H9 (cell line): ENCODE measurements at regions not wholly inside any gene's neighbourhood (a gene's known extent, or its start where the extent isn't known, plus 50 kb on each side); places are given as distances from the start of the nearest gene placed in this dataset.

Experiments used
- DNase-seq: peaks from one replicate; pipeline ENCODE4 v3.0.0-alpha.2; 2017
- H2AFZ ChIP-seq: one replicate; pipeline ENCODE4 v1.6.1; 2013; ENCODE audit warnings: mild to moderate bottlenecking, low read length, control low read depth, moderate library complexity
- H2AK5ac ChIP-seq: 2 replicates; pipeline ENCODE4 v1.6.1; 2013; ENCODE audit warnings: low read length, control low read depth, mixed read lengths; ENCODE audit not compliant: insufficient read length
- H2BK120ac ChIP-seq: one replicate; pipeline ENCODE4 v1.6.1; 2013; ENCODE audit warnings: low read depth, mild to moderate bottlenecking, low read length, control low read depth, inconsistent platforms; ENCODE audit not compliant: poor library complexity, severe bottlenecking
- H2BK12ac ChIP-seq: 2 replicates; pipeline ENCODE4 v1.6.1; 2013; ENCODE audit warnings: low read length, control low read depth, mixed read lengths, low read depth; ENCODE audit not compliant: insufficient read length
- H2BK15ac ChIP-seq: 2 replicates; pipeline ENCODE4 v1.6.1; 2013; ENCODE audit warnings: low read depth, low read length, control low read depth
- H2BK20ac ChIP-seq: one replicate; pipeline ENCODE4 v1.6.1; 2013; ENCODE audit warnings: low read depth, mild to moderate bottlenecking, low read length, control low read depth, inconsistent platforms; ENCODE audit not compliant: poor library complexity, severe bottlenecking
- H2BK5ac ChIP-seq: 2 replicates; pipeline ENCODE4 v1.6.1; 2013; ENCODE audit warnings: low read length, control low read depth, mixed read lengths; ENCODE audit not compliant: insufficient read length
- H3K14ac ChIP-seq: 2 replicates; pipeline ENCODE4 v1.6.1; 2013; ENCODE audit warnings: low read length, control low read depth; ENCODE audit not compliant: insufficient read depth
- H3K18ac ChIP-seq: 2 replicates; pipeline ENCODE4 v1.6.1; 2013; ENCODE audit warnings: low read depth, mild to moderate bottlenecking, mixed read lengths, low read length, control low read depth; ENCODE audit not compliant: insufficient read length
- H3K23ac ChIP-seq: 2 replicates; pipeline ENCODE4 v1.6.1; 2013; ENCODE audit warnings: low read length, control low read depth, mixed read lengths, low read depth; ENCODE audit not compliant: insufficient read length
- H3K23me2 ChIP-seq: 2 replicates; pipeline ENCODE4 v1.6.1; 2013; ENCODE audit warnings: low read depth, mild to moderate bottlenecking, mixed read lengths, low read length, control low read depth; ENCODE audit not compliant: insufficient read length, poor library complexity, severe bottlenecking
- H3K27ac ChIP-seq: 2 replicates; pipeline ENCODE4 v1.5.1; 2013; ENCODE audit warnings: low read length, control low read depth, mixed read lengths, low read depth; ENCODE audit not compliant: insufficient read length
- H3K27me3 ChIP-seq: 2 replicates; pipeline ENCODE4 v1.6.1; 2013; ENCODE audit warnings: low read length, control low read depth, inconsistent platforms; ENCODE audit not compliant: insufficient read depth
- H3K4ac ChIP-seq: 2 replicates; pipeline ENCODE4 v1.6.1; 2013; ENCODE audit warnings: low read depth, mild to moderate bottlenecking, control low read depth, inconsistent platforms, low read length, moderate library complexity
- H3K4me1 ChIP-seq: 2 replicates; pipeline ENCODE4 v1.6.1; 2013; ENCODE audit warnings: low read length, control low read depth, inconsistent platforms; ENCODE audit not compliant: insufficient read depth
- H3K4me2 ChIP-seq: 2 replicates; pipeline ENCODE4 v1.6.1; 2013; ENCODE audit warnings: low read length, control low read depth, mixed read lengths; ENCODE audit not compliant: insufficient read length, insufficient read depth
- H3K56ac ChIP-seq: 2 replicates; pipeline ENCODE4 v1.6.1; 2013; ENCODE audit warnings: low read depth, mild to moderate bottlenecking, mixed read lengths, low read length, control low read depth; ENCODE audit not compliant: insufficient read length
- H3K79me1 ChIP-seq: 2 replicates; pipeline ENCODE4 v1.6.1; 2013; ENCODE audit warnings: low read depth, mild to moderate bottlenecking, moderate library complexity, low read length, control low read depth, inconsistent platforms; ENCODE audit not compliant: insufficient read depth, poor library complexity, severe bottlenecking
- H3K79me2 ChIP-seq: 2 replicates; pipeline ENCODE4 v1.6.1; 2013; ENCODE audit warnings: low read length, control low read depth, inconsistent platforms; ENCODE audit not compliant: insufficient read depth
- H3K9ac ChIP-seq: 2 replicates; pipeline ENCODE4 v1.6.1; 2013; ENCODE audit warnings: low read length, control low read depth, mixed read lengths; ENCODE audit not compliant: insufficient read length; ENCODE audit errors: extremely low read depth
- H3K9me3 ChIP-seq: one replicate; pipeline ENCODE4 v1.6.1; 2013; ENCODE audit warnings: low read depth, low read length, inconsistent platforms; ENCODE audit not compliant: control insufficient read depth
- H3T11ph ChIP-seq: one replicate; pipeline ENCODE4 v1.6.1; 2013; ENCODE audit warnings: mild to moderate bottlenecking, low read length, control low read depth, inconsistent platforms
- H4K20me1 ChIP-seq: one replicate; pipeline ENCODE4 v1.6.1; 2013; ENCODE audit not compliant: control insufficient read depth, insufficient read length, insufficient read depth
- H4K5ac ChIP-seq: 2 replicates; pipeline ENCODE4 v1.6.1; 2013; ENCODE audit warnings: low read depth, mild to moderate bottlenecking, mixed read lengths, low read length, control low read depth; ENCODE audit not compliant: insufficient read length
- H4K8ac ChIP-seq: replicated peaks from 2 replicates; pipeline ENCODE4 v1.6.1; 2013; ENCODE audit warnings: low read length, control low read depth, mixed read lengths, low read depth; ENCODE audit not compliant: insufficient read length
- H4K91ac ChIP-seq: 2 replicates; pipeline ENCODE4 v1.6.1; 2013; ENCODE audit warnings: low read depth, mild to moderate bottlenecking, moderate library complexity, mixed read lengths, low read length, control low read depth; ENCODE audit not compliant: insufficient read length
- H3K27ac Mint-ChIP-seq, 3 experiments: 2 replicates in 2 of 3; 3 replicates in 1 of 3; pipeline ENCODE4 v1.8.0; 2020 to 2021; ENCODE audit warnings: mixed read lengths in 3 of 3, mild to moderate bottlenecking in 1 of 3, moderate library complexity in 1 of 3
- H3K27me3 Mint-ChIP-seq: 2 replicates; pipeline ENCODE4 v1.8.0; 2021; ENCODE audit warnings: low read depth, mild to moderate bottlenecking, moderate library complexity, mixed read lengths
- H3K36me3 Mint-ChIP-seq, 3 experiments: 2 replicates in 2 of 3; 3 replicates in 1 of 3; pipeline ENCODE4 v1.8.0; 2020 to 2021; ENCODE audit warnings: low read depth in 3 of 3, mixed read lengths in 3 of 3; ENCODE audit not compliant: insufficient read depth in 1 of 3
- H3K4me1 Mint-ChIP-seq, 2 experiments: 2 replicates each; pipeline ENCODE4 v1.8.0; 2020; ENCODE audit warnings: mixed read lengths in 2 of 2
- H3K4me3 Mint-ChIP-seq, 2 experiments: 2 replicates in 1 of 2; 3 replicates in 1 of 2; pipeline ENCODE4 v1.8.0; 2020 to 2021; ENCODE audit warnings: mild to moderate bottlenecking in 2 of 2, mixed read lengths in 2 of 2, moderate library complexity in 1 of 2
- H3K9me3 Mint-ChIP-seq, 2 experiments: 2 replicates in 1 of 2; 3 replicates in 1 of 2; pipeline ENCODE4 v1.8.0; 2020; ENCODE audit warnings: mild to moderate bottlenecking in 2 of 2, mixed read lengths in 2 of 2, moderate library complexity in 1 of 2
- WGBS: extraction: QIAGEN DNeasy Blood & Tissue Kit; methylation state at CpG from one replicate; pipeline ENCODE4 v1.1.7; 2013; ENCODE audit warnings: missing lambda C conversion rate, low lambda C conversion rate, mixed read lengths; ENCODE audit not compliant: insufficient read length; ENCODE audit errors: extremely low coverage; 5-methylcytosine and 5-hydroxymethylcytosine counted together
- TF ChIP-seq, protein P1 (sequence below): fragments of 200-600 bp; sonication (generic); conservative IDR thresholded peaks from 3 replicates; pipeline ENCODE4 v1.8.0; 2021; ENCODE audit warnings: antibody characterized with exemption, mild to moderate bottlenecking

DNA sequence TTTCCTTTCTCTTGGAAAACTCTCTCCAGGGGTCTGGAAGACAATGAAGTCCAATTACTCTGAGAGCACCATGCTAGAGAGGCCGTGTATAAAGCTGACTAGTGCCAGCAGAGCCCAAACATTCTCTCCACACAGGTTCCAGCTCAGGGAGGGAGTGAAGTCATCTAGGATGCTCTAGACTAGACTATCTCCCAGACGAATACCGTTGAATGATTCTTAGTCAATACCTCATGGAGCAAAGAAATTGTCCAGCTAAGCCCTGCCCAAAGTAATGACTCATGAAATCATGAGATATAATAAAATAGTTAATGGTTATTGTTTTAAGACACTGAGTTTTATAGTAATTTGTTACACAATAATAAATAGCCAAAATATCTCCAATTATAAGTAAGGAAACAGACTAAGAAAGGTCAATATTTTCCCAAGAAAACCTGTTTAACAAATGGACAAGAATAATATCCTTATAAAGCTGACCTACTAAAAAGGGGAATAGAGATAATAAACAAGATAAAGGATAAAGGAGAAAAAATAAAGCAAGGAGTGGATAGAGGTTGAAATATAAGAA, 163.9 kb upstream of the LRRC7 start:
- Mint-ChIP-seq H3K4me3 (no peak overlapping the region), H3K27ac (no peak overlapping the region), H3K36me3 (no peaks in the 10 kb centered on the region), H3K9me3 (no peaks in the 10 kb centered on the region), H3K4me1 (peaks cover 8 to 14% of the 10 kb centered on the region in 2 experiments), H3K27me3 (no peaks in the 10 kb centered on the region)
- TF ChIP-seq, protein P1, sequence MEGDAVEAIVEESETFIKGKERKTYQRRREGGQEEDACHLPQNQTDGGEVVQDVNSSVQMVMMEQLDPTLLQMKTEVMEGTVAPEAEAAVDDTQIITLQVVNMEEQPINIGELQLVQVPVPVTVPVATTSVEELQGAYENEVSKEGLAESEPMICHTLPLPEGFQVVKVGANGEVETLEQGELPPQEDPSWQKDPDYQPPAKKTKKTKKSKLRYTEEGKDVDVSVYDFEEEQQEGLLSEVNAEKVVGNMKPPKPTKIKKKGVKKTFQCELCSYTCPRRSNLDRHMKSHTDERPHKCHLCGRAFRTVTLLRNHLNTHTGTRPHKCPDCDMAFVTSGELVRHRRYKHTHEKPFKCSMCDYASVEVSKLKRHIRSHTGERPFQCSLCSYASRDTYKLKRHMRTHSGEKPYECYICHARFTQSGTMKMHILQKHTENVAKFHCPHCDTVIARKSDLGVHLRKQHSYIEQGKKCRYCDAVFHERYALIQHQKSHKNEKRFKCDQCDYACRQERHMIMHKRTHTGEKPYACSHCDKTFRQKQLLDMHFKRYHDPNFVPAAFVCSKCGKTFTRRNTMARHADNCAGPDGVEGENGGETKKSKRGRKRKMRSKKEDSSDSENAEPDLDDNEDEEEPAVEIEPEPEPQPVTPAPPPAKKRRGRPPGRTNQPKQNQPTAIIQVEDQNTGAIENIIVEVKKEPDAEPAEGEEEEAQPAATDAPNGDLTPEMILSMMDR, result no peak
- no peak overlapping the region for H3K56ac ChIP-seq
- H3K18ac ChIP-seq, result no peak overlapping the region
- H3K4me2 ChIP-seq, result no peak overlapping the region
- no peaks in the 10 kb centered on the region for H3K9me3 ChIP-seq
- H2BK20ac ChIP-seq, result no peak overlapping the region
- no peaks in the 10 kb centered on the region for H4K20me1 ChIP-seq
- H3T11ph ChIP-seq, result no peak overlapping the region
- no peak overlapping the region for H3K9ac ChIP-seq
- no peaks in the 10 kb centered on the region for H3K79me2 ChIP-seq
- no peak overlapping the region for H4K91ac ChIP-seq
- H3K14ac ChIP-seq, result no peak overlapping the region
- H2BK5ac ChIP-seq, result no peak overlapping the region
- no peak for DNase-seq
- H2BK15ac ChIP-seq, result no peak overlapping the region
- no peaks in the 10 kb centered on the region for H3K79me1 ChIP-seq
- H2AK5ac ChIP-seq, result no peak overlapping the region
- no peak overlapping the region for H2BK120ac ChIP-seq
- H4K8ac ChIP-seq, result no peak overlapping the region
- H2AFZ ChIP-seq, result no peak overlapping the region
- no peaks in the 10 kb centered on the region for H3K23me2 ChIP-seq
- H3K4me1 ChIP-seq, result no peaks in the 10 kb centered on the region; the same call in none of the 2 replicates
- no CpG with 5 or more reads among the region's 3 CpGs for WGBS
- no peaks in the 10 kb centered on the region for H3K27me3 ChIP-seq
- no peak overlapping the region for H3K4ac ChIP-seq
- no peak overlapping the region for H2BK12ac ChIP-seq
- H3K27ac ChIP-seq, result no peak overlapping the region
- H3K23ac ChIP-seq, result no peak overlapping the region
- H4K5ac ChIP-seq, result no peak overlapping the region
